ENCODE measurements at regions not wholly inside any gene's neighbourhood (a gene's known extent, or its start where the extent isn't known, plus 50 kb on each side); places are given as distances from the start of the nearest gene placed in this dataset.
A peak's percentile ranks its signal among the peaks of the same experiment; 100 is the strongest.

- no peak for DNase-seq
Measured at GRCh38 chr2:60292242-60292641, 261.2 kb downstream of the BCL11A start.

DNA sequence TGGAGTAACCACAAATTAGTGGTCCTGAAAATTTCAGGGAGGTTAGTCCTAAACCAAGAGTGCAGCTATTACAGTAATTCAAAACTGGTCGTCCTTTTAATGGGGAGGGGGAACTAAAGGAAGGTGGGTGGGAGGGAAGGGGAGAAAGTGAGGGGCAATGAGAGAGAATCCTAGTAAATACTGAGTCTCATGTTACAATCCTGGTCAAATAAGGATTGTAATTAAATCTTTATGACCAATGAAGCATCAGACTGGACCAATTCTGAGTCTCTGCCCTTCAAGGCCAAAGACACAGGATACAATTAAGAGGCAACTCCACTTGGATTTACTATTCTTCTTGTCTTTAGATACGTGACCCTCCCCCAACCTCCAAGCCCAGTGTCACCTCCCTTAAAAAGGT lies 262.9 kb downstream of the BCL11A start:
- no peak for DNase-seq

GRCh38 chr2:60285626-60286316 lies 267.7 kb downstream of the BCL11A start:
- no peak for DNase-seq

GRCh38 chr2:60283626-60284025 lies 269.8 kb downstream of the BCL11A start:
- DNase-seq, result no peak

GRCh38 chr2:60282886-60283285 lies 270.6 kb downstream of the BCL11A start:
- DNase-seq, result no peak

GRCh38 chr2:60281730-60282129 lies 271.7 kb downstream of the BCL11A start:
- DNase-seq, result no peak

- no peak for DNase-seq
Measured at GRCh38 chr2:60280238-60280637, 273.2 kb downstream of the BCL11A start.

DNA sequence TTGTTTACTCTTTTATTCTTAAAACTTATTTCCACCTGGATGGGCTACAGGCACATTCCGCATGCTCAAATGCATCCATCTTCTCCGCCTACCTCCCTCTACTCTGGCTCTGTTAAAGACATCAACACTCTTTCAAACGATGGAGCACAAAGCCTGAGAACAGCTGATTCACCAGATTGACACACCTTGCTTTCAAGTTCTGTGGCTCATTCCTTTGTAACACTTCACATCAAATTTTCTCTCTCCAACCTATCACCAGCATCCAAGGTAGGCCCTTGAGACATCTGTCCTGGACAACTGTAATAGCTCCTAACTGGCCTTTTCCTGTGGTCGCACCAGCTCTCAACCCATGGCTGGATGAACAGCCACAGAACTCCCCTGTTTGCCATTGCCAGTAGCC lies 274.5 kb downstream of the BCL11A start:
- no peak for DNase-seq

GRCh38 chr2:60275958-60276357 lies 277.5 kb downstream of the BCL11A start:
- no peak for DNase-seq

DNA sequence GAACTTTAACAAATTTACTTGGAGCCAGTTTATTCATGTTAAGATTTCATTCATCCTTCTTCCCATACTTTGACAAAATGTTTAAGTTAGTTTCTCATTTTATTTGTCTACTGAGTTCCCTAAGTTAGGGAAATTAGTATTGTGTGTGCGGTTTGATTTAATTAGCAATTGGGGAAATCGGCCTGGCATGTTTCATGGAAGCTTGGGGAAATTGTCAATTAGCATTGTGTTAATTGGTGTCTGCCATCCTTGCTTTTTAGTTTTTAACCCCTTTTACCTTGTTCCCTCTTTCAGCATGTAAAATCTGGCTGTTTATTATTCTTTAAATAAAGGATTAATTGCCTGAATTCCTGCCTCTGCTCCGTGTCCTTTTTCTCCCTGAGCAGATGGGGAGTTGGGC lies 279.6 kb downstream of the BCL11A start:
- DNase-seq, result no peak

GRCh38 chr2:60271713-60272112 lies 281.7 kb downstream of the BCL11A start:
- DNase-seq, result no peak

DNA sequence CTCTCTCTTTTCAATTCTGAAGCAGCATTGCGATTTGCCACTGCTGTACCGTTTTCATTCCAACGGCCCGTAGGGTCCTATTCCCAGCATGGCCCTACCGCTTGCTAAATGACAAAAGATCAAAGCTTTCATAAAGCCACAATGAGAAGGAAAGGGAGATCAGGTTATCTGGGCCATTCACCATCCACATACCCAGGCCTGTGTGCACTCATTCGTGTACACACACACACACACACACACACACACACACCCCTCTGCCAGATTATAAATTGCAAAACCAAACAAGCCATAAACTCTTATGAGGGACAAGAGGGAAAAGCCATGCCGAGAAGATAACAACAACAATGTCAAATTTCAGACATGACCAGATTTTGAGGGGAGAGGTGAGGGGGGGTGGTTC lies 282.3 kb downstream of the BCL11A start:
- no peak for DNase-seq

GRCh38 chr2:60268661-60269060 lies 284.8 kb downstream of the BCL11A start:
- no peak for DNase-seq

DNA sequence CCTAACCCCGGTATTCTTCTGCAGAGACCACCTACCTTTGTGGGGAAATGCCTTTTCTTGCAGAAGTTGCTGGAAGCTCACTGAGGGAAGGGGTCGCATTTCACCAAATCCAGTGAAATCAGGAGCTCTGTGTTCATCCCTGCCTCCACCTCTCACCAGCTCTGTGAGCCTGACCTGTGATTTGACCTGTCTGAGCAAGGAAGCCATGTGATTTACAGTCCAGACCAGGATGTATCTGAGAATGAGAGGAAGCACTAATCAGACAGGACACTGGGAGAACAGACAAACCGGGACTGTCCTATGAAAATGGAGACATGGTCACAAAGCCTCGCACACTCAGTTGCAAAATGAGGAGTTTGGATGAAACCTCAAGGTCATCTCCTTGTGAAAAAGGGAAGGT lies 285.4 kb downstream of the BCL11A start:
- no peak for DNase-seq

DNA sequence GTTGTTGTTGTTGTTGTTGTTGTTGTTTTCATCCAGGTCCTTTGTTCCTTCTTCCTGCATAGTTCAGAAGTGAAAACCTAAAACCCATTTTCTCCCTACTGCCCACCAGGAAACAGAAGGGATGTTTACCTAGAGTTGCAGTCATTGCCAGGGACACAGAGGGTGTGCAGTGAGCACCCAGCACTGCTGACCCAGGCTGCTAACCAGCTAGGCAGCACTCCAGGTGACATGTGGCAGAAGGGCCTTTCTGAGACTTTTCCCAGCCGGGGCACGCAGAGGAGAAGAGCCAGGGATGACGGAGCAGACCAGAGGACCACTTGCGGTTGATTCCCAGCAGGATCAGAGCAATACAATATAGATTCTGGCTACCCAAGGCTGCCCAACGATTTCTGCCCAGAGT lies 286.3 kb downstream of the BCL11A start:
- DNase-seq, result no peak

DNA sequence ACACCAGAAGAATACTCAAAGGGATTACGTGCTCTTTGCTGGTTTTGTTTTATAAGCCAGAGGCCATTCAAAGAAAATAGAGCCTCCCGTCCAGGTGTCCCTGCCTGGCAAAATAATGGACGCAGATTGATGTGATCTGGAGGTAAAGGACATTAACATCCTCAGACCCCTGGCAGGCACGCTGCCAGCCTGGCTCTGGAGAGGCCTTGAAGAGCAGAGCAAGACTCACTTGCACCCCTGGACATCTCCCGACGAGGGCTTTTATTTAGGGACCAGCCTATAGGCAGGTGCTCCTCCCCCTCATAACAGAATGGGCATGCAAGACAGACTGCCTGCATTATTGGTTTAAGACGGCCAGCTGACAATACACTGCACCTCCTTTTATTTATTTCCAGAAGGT lies 291.3 kb downstream of the BCL11A start:
- no peak for DNase-seq

DNA sequence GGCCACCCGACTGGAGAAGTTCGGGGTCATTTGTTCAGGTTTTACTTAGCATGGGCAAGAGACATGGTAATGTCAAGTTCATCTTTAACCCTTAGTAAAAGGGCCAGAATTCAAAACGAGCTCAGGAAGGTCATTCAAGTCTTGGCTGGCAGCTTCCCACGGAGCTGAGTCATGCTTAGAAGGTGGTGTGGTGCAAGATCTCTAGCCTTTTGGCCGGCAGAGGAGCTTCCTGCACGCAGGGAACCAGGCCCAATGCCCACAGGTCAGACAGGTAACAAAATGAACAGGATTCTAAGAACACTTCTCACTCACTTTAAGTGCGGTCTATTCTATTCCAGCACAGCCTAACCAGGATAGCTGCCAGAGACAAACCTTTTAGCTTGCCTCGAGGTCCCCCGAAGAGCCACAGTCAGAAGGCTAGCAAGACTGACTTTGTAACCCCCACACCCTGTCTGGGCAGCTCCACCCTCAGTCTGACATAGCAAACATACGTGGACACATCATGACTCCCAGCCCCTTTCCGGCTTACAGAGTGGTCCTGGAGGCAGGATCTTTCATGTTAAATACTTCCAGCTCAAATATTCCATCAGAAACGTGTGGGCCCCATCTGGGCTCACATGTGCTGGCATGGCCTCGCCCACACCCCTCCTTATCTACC lies 292.7 kb downstream of the BCL11A start:
- peak; percentile 21 for DNase-seq

- DNase-seq, result no peak
Measured at GRCh38 chr2:60259781-60260180, 293.7 kb downstream of the BCL11A start.

- no peak for DNase-seq
Measured at GRCh38 chr2:60252581-60253150, 300.8 kb downstream of the BCL11A start.

- DNase-seq, result no peak
Measured at GRCh38 chr2:60251247-60251646, 302.2 kb downstream of the BCL11A start.

DNA sequence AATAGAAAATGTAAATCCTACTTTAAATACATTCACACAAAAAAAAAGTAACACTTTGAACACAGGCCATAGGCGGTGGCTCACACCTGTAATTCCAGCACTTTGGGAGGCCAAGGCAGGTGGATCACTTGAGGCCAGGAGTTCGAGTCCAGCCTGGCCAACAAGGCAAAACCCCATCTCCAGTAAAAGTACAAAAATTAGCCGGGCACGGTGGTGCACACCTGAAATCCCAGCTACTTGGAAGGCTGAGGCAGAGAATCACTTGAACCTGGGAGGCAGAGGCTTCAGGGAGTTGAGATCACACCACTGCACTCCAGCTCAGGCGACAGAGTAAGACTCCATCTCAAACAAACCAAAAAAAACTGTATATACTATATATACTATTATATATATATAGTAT lies 303.6 kb downstream of the BCL11A start:
- no peak for DNase-seq

GRCh38 chr2:60247471-60247870 lies 306.0 kb downstream of the BCL11A start:
- DNase-seq, result no peak

DNA sequence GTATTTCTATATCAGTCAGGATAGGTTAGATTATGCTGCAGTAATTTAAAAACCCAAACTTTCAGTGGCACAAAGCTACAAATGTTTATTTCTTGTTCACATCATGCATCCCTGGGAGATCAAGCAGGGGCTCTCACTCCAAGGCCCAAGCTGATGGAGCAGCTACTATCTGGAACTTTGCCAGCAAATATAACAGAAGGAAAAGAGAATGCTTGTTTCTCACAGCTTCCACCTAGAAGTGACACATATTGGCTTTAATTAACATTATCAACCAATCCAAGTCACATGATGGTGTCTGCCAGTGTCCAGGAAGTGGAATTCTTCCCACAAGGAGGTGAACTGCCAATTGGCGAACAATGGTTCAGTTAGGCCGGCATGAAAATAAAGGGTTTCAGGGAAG lies 306.9 kb downstream of the BCL11A start:
- no peak for DNase-seq

DNA sequence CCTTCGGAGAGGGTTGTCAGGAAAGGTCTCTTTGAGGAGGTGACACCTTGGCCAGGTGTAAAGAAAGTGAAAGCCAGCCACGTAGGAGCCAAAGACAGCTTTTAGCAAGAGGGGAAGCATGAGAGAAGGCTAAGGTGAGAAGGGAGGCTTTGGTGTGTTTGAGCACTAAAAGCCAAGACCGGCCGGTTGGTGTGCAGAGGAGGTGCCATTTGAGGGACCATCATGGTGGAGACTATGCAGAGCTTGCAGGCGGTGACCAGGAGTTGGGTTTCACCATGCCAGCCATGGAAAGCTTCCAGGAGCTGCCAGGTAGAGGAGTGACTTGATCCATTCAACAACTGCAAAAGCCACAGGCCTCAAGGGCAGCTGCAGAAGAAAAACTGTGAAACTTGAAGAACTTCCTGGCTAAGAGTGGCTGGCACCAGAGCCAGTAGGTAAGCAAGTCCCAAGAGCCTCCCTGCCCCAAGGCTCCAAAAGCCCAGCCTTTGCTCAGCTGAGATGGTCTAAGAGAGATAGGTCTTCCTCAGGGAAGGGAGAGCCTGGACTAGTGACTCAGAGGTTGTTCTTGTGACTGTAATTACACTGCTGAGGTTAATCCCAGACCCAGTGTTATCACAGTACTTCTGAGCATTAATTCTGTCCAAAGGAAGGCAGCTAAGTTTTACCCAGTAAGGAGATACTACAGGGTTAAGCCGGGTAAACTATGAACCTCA lies 319.0 kb downstream of the BCL11A start:
- no peak for DNase-seq

All from 8988T (cell line).